ENCODE measurements at regions not wholly inside any gene's neighbourhood (a gene's known extent, or its start where the extent isn't known, plus 50 kb on each side); places are given as distances from the start of the nearest gene placed in this dataset.

DNA sequence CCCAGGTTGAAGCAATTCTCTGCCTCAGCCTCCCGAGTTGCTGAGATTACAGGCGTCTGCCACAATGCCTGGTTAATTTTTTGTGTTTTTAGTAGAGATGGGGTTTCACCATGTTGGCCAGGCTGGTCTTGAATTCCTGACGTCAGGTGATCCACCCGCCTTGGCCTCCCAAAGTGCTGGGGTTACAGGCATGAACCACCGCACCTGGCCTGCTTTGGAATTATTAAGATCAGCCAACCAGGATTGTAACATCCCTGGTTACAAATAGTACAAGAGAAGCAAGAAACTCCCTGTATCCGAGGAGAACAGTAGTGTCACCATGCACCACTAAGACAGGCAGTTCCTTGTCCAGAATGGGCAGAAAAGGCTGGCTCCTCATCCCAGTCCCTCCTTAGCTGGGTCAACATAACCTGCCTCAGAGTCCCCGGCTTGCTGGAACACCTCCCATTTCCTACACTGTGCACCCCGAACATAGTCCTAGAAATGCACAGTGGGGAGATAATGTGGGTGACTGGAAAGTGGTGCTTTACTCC, 77.2 kb upstream of the INCENP start:
- no peak overlapping the region for H3K4me3 ChIP-seq
- no peaks in the 10 kb centered on the region for H3K9me1 ChIP-seq (ENCODE audit: control insufficient read depth, insufficient read depth, low read length)
- no peaks in the 10 kb centered on the region for H3K79me2 ChIP-seq (ENCODE audit: control insufficient read depth, insufficient read depth, low read length)
- H3K9me3 ChIP-seq (replicated peaks; ENCODE audit: control insufficient read depth, insufficient read depth, low read depth, low read length) = no peaks in the 10 kb centered on the region
- no peak overlapping the region for H3K9ac ChIP-seq (ENCODE audit: insufficient read depth in 1 of 2, low read depth in 2 of 2, low read length in 2 of 2)
- intact Hi-C loops (cut with micrococcal nuclease) (no loop called here), in situ Hi-C loops (cut with MboI) (no loop called here)
- 0 out of 5 replicates have a peak, but pooled peaks cover 0 to 3% of the 10 kb centered on the region in 2 experiments for H3K27me3 ChIP-seq (ENCODE audit: control insufficient read depth in 2 of 2, insufficient read depth in 2 of 2, low read length in 2 of 2)
- no peak for FAIRE-seq
- 27% methylated on average over 8 of the region's 8 CpGs for WGBS (ENCODE audit: insufficient coverage, low coverage, missing lambda C conversion rate)
- CTCF ChIA-PET (ENCODE audit: low intra/inter-chr PET ratio) = no interaction called here
- ATAC-seq = no peak
- BruUV-seq (replicated peaks) = no TSS peak
- no peak overlapping the region for H3K4me2 ChIP-seq (ENCODE audit: insufficient read depth, low read length)
- H3K4me1 ChIP-seq (replicated peaks in 1 of 2; ENCODE audit: control insufficient read depth in 2 of 2, insufficient read depth in 2 of 2, low read length in 2 of 2) = peaks cover 8 to 15% of the 10 kb centered on the region in 2 experiments
- DNase-seq (ENCODE audit: extremely low read depth in 1 of 4, low spot score in 3 of 4) = no peak
- 0 out of 2 replicates have a peak, but pooled peaks cover 4% of the 10 kb centered on the region for H4K20me1 ChIP-seq (replicated peaks; ENCODE audit: control insufficient read depth, insufficient read depth, low read length)
- POLR2A ChIA-PET = no interaction called here
- H3K27ac ChIP-seq (ENCODE audit: extremely low read depth, low read depth, low read length) = no peak overlapping the region
- H2AFZ ChIP-seq (ENCODE audit: low read depth, low read length) = no peak overlapping the region
- no peaks in the 10 kb centered on the region for H3K36me3 ChIP-seq (ENCODE audit: control insufficient read depth, insufficient read depth, low read length)
- no peak for TF ChIP-seq POLR2A (conservative IDR thresholded peaks at IDR 0.05)
- no peak for TF ChIP-seq BCLAF1 (IDR thresholded peaks at IDR 0.05; ENCODE audit: borderline replicate concordance in 1 of 2, control insufficient read depth in 1 of 2, low read depth in 2 of 2, low read length in 1 of 2)
- TF ChIP-seq, protein P1, sequence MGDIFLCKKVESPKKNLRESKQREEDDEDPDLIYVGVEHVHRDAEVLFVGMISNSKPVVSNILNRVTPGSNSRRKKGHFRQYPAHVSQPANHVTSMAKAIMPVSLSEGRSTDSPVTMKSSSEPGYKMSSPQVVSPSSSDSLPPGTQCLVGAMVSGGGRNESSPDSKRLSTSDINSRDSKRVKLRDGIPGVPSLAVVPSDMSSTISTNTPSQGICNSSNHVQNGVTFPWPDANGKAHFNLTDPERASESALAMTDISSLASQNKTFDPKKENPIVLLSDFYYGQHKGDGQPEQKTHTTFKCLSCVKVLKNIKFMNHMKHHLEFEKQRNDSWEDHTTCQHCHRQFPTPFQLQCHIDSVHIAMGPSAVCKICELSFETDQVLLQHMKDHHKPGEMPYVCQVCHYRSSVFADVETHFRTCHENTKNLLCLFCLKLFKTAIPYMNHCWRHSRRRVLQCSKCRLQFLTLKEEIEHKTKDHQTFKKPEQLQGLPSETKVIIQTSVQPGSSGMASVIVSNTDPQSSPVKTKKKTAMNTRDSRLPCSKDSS (IDR thresholded peaks at IDR 0.05; ENCODE audit: low read depth, partially characterized antibody) = no peak
- TF ChIP-seq MYC (IDR thresholded peaks at IDR 0.05; ENCODE audit: low read depth, low read length) = no peak
- no peak for TF ChIP-seq MYC (CRISPR knock-in tag; IDR thresholded peaks at IDR 0.05; ENCODE audit: borderline replicate concordance, low read depth)
- no peak for TF ChIP-seq TEAD2 (tag; IDR thresholded peaks at IDR 0.05)
- no peak for TF ChIP-seq ZBTB7A (IDR thresholded peaks at IDR 0.05; ENCODE audit: borderline replicate concordance, control insufficient read depth, low read depth, low read length)
- no peak for TF ChIP-seq FOXO4 (CRISPR knock-in tag; IDR thresholded peaks at IDR 0.05)
- TF ChIP-seq NUFIP1 (IDR thresholded peaks at IDR 0.05; ENCODE audit: partially characterized antibody) = no peak
- TF ChIP-seq HDAC6 (IDR thresholded peaks at IDR 0.05; ENCODE audit: low read depth, low read length) = no peak
- no peak for TF ChIP-seq THRAP3 (IDR thresholded peaks at IDR 0.05; ENCODE audit: borderline replicate concordance)
- TF ChIP-seq SMAD3 (CRISPR knock-in tag; conservative IDR thresholded peaks at IDR 0.05) = no peak
- no peak for TF ChIP-seq ESRRA (IDR thresholded peaks at IDR 0.05; ENCODE audit: borderline replicate concordance, low read depth)
- no peak for TF ChIP-seq ATF2 (CRISPR knock-in tag; IDR thresholded peaks at IDR 0.05)
- TF ChIP-seq MECOM (CRISPR knock-in tag; IDR thresholded peaks at IDR 0.05) = no peak
- TF ChIP-seq ZFX (CRISPR knock-in tag; IDR thresholded peaks at IDR 0.05) = no peak
